GM19467 (cell line): ENCODE measurements at regions not wholly inside any gene's neighbourhood (a gene's known extent, or its start where the extent isn't known, plus 50 kb on each side); places are given as distances from the start of the nearest gene placed in this dataset.

ENCODE experiments used
- ATAC-seq: cut with Tn5 transposase; IDR thresholded peaks from one replicate; pipeline ENCODE4 v1.9.1; 2021; ENCODE audit warnings: mild to moderate bottlenecking, moderate library complexity; ENCODE audit not compliant: unreplicated experiment

DNA sequence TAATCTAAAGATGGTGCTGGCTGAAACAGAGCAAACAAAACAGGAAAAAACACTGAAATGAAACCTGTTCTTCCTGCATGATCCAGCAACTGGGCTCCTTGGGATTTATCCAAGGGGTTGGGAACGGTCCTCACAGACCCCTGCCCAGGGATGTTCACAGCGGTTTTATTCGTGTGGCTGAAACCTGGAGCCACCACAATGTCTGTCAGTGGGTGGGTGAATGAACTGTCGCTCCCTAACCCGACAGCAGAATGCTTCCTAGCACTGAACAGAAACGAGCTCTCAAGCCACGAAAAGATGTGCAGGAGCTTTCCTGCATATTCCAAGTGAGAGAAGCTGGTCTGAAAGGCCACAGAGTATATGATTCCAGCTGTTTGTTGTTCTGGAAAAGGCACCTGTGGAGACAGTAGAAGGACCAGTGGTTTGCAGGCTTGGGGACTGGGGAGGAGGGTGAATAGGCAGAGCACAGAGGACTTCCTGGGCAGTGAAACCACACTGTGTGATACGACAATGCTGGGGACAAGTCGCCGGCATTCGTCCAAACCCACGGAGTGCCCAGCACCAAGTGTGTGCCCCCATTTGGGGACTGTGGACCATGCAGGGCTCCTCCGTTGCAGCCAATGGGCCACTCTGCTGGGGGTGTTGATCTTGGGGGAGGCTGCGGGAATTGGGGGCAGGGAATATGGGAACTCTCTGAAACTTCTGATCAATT lies 73.9 kb downstream of the TEX29 start:
- ATAC-seq = no peak

DNA sequence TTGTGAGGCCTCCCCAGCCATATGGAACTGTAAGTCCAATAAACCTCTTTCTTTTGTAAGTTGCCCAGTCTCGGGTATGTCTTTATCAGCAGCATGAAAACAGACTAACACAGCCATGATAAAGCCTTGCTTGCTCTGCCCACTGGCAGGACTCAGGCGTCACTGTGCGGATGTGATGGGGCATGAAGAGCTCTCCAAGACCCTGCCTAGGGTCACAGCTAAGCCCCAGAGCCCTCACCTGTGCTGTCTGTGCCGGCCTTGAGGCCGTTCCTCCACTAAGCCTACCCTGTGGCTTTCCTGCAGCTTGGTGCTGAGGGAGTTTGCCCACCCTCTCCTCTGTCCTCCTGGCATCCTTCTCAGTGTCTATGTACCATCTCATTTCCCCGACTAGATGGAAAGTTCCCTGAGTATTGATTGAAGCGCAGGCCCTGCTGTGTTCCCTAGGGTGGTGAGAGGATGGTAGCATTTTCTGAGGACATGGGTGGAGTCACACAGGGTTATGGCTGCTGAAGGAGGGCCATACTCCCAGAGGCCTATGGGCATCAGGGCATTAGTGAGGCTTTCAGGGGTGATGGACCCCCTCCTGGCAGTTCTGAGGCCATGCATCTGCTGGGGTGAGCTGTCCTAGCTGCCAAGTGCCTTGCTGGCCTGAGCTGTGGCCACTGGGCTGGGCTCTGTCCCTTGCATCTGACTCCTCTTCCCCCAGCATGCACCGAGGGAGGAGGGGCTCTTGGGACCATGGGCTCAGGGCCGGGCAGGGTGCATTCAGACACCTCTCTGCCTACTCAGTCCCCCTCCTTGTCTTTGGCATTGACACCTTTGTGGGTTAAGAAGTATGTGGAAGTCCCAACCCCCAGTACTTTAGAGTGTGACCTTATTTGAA lies 75.3 kb downstream of the TEX29 start:
- ATAC-seq = no peak

DNA sequence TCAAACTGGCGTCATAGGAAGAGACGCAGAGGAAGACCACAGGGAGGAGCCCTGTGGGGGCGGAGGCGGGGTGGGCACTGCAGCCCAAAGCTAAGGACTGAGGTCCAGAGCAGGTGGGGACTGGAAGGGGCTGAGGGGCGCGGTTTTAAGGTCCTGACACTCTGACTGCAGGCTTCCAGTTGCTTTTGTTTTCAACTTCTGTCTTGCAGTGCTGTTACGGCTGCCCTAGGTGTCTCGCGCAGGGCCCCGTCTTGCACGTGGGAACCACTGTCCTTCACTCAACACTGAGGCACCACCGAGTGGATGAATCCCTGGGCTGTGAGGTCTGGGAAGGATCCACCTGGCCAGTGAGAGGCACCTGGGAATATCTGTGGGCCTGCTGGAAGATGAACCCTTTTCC lies 76.0 kb downstream of the TEX29 start:
- ATAC-seq = no peak

DNA sequence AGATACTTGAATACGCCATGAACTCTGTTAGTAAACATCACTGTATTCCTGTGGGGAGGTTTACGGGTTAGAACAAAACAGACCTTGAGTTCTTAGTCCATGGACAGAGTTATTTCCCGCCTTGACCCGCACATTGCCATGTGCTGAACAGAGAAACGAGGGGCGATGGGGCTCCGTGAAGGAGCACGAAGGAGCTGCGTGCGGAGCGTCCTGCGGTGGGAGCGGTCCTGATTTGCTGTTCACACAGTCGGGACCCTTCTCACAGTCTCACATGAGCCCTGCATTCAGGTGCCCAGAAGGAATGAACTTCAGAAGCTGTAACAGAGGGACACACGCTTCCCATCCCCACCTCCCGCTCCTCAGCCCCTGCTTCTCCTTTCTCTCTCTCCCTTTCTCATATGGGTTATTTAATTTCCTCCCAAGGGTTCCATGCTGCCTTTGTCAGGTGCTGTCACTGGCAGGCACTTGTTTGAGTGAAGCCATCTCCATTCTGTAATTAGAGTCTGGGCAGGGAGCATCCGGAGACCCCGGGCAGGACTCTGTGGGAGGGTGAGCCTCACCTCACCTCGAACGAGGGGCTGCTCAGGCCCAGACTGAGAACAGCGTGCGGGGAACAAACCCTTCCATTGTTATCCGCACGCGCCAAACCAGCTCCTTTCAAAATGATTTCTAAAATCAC lies 76.9 kb downstream of the TEX29 start:
- no peak for ATAC-seq

DNA sequence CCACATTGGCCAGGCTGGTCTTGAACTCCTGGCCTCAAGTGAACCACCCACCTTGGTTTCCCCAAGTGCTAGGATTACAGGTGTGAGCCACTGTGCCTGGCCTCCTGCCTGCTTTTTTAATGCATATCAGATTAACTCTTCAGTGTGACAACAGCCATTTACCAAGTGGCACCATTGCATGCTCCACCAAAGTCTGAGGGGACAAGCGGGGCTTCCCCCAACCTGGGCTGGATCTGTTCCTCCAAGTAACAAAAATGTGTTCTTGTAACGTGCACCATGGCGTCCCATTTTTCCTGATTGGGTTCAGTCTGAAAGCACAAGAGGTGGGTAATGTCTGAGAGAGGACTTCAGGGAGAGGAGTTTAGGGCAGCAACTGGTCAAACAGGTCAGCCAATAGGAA lies 77.8 kb downstream of the TEX29 start:
- ATAC-seq = no peak

DNA sequence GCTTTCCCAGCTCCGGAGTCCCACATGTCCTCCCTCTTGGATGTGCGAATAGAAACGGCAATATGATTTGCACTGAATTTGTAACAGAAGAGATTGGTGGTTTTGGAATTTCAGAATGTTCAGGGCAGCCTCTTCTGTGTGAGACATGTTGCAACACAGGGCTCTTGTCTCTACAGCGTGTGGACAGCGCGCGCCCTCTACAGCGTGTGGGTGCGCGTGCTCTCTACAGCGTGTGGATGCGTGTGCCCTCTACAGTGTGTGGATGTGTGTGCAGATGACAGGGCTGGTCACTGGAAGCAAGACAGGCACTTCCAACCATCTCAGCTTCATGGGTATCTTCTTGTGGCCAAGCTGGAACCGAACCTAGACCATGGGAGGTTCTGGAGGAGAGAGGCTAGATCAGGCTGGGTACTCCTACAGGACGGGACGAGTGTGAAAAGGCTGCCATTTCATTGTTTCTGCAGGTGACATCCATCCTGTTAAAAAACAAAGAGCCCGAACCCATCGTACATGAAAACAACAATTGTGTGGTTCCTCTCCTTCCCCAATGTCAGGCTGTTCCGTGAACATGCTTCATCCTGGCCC lies 78.4 kb downstream of the TEX29 start:
- ATAC-seq = no peak

DNA sequence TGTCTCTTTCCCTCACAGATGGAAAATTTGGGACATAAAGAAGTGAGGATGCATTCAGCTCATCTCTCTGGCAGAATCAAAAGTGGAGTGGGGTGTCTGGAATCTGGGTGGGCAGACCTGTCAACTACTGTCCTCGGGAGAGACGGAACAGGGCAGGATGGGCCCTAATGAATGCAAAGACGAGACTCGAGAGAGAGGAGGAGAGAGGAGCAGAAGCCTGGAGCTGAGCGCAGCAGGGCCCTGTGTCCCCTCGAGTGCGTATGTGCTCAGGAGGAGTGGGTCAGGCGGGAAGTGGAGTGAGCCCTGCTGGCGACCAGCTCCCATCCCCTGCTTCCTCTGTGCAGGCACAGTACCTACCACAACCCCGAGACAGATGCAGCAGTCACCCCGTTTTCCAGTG lies 78.9 kb downstream of the TEX29 start:
- ATAC-seq = no peak

DNA sequence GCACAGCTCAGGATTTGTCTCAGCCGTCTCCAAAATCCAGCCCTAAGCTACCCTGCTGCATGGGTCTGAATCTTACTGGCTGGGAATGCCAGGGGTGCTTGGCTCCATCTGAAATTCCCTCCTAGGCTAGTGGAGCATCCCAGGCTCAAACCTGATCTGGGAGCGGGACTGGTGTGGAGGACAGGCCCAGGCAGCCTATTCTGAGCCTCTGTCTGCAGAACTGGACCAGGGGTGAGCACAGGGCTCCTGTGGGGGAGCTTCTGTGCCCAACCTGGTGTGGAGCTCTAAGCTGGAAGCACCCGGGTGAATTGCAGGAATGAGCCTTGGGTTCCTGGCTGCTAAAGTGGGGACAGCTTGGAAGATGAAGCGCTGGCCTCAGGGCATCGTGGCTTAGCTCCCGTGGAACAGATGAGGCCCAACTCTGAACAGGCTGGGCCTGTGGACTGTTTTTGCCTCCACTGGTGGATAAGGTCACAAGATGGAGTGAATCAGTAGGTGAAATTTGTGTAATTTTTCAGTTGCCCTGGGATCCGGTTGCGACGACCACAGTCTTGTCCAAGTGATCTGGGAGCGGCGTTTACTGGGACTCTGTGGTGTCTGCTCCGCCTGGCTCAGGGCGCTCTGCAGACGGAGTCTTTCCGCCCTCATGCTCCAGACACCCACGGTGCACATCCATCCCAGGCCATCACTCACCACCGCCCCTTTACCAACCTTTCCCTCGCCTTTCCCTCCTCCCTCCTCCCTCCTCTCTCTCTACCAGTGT lies 79.5 kb downstream of the TEX29 start:
- ATAC-seq = no peak

DNA sequence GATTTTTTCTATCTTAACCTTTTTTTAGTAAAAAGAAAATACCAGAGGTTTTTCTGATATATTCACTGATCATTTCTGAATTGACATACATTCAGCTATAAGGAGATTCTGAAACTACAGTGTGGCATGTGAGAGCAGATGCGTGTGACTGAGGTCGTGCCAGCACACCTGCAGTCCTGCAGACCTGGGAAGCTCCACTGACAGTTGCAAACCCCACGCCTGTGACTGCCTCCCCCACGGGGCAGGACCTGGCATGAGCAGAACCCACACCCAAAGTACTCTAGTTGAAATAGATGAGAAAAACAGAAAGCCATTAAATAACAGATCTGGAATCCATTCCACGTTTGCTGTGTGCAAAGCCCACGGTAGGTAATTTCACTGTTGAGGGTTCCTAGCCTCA lies 80.7 kb downstream of the TEX29 start:
- ATAC-seq = no peak

DNA sequence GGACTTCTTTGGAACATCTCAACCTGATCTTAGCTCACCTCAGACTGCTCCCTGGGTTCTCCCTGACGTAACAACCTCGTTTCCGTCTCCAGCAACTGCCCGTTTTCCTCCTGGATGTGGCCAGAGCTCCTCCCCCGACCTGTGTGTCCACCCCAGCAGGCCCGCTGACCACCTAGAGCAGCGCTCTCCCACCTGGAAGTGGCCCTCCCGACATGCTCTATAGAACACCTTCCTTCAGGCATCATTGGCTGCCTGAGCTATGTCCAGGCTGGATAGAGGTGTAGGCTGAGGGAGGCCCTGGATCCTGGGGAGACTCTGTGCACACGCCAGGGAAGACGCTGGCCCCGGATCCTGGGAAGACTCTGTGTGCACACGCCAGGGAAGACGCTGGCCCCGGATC lies 81.3 kb downstream of the TEX29 start:
- no peak for ATAC-seq

DNA sequence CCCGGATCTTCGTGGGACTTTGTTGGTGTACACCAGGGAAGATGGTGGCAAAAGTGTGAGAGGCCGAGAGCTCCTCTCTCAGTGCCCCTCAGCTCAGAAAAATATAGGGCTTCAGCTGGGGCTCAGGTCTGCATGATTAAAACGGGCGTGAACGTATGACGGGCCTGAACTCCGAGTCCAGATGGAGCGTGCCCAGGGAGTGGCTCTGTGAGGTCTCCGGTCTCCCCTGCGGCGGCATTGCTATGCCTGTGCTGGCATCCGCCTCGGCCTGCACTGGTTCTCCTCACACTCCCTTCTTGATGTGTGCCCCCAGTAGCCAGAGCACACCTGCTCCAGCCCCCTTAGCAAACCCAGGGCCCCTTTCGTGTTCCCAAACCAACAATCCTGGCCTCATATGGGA lies 82.0 kb downstream of the TEX29 start:
- ATAC-seq = no peak

DNA sequence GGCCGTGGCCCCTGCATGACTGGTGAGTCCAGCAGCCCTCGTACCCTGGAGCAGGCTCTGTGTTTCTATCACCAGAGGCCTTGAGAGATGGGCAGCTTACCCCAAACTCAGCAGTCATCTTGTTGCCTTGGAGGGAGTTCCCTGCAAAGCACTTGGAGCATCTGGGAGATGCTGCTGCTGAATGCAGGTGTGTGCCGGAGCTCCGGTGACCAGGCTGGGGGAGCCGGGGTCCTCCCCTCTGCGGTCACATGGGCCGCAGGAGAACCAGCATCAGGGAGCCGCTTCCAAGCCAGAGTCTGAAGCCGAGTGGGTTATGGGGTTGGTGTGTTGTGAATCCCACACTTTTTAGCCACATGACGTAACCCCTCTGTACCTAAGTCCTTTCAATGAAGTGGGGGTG lies 82.8 kb downstream of the TEX29 start:
- no peak for ATAC-seq

DNA sequence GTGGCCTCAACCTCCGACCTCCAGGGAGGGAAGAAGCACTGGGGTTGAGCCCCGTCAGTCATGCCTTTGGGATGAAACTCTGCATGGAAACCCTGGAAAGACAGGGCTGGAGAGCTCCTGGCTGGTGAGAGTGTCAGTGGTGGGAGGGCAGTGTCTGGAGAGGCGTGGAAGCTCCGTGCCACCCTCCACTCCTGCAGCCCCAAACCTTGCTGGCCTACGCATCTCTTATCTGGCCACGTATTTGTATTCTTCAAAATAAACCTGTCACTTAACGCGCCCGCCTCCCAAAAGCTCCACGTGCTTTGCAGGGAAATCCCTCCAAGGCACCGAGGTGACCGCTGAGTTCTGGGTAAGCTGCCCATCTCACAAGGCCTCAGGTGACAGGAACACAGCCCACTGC lies 84.3 kb downstream of the TEX29 start:
- ATAC-seq = no peak

DNA sequence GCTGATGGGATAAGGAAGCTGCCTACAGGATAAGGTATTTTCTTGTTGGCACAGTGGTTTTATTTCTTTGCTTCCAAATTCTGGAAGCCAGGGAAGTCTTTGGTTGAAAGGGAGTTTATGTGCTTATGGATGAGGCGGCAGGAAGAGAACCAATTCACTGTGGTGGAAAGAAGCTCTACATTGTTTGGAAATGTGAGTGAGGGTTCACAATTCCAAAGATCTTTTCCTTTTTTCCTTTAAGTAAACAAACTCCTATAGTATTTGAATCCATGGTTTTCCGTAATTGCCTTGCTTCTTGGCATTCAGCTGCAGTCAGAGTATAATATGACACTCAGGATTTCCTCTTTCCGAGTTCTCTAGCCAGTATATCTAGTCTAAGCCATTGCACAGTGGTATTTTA lies 86.2 kb downstream of the TEX29 start:
- ATAC-seq = no peak

DNA sequence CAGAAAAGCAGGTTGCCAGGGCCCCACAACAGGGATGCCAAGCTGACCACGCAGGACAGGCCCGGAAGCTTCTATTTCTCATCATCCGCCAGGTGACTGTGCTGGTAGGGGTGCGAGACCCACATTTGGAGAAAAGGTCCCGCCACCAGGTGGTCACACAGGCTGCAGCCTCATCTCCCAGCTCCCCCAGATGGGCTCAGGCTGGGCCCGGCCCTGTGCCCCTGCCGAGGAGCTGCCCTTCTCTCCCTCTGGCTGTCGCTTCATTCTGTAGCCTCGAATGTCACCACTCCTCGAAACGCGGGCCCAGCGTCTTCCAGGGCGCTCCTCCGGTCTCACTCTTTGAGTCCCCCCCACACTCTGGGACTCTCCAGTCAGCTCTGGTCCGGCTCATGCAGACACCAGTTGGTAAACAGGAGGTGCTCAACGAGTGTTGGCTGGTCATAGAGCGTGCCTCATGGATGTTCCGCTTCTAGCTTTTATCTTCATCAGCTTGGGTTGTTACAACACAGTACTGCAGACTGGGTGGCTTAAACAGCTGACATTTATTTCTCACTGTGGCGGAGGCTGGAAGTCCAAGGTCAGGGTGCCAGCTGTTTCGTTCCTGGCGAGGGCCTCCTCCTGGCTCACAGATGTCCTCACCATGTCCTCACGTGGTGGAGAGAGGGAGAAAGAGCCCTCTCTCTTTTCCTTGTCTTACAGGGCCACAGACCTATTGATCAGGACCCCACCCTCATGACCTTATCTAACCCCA lies 87.1 kb downstream of the TEX29 start:
- no peak for ATAC-seq

DNA sequence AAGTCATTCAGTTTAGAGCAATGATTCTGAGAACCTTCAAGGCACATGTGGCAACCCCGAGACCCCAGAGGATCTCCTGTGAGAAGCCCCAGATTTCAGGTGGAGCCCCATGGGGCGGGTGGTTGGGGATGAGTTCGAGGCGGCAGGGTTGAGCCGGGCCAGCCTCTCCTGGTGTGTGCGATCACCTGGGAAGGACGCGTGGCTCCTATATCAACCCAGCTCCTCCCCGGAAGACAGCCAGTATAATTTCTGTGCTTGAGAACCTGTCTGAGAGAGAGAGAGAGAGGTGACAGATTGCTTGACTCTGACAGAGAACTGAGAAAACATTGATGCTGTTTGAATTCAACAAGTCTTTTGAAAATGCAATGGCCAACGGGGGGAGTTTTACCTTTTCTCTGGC lies 89.0 kb downstream of the TEX29 start:
- no peak for ATAC-seq

DNA sequence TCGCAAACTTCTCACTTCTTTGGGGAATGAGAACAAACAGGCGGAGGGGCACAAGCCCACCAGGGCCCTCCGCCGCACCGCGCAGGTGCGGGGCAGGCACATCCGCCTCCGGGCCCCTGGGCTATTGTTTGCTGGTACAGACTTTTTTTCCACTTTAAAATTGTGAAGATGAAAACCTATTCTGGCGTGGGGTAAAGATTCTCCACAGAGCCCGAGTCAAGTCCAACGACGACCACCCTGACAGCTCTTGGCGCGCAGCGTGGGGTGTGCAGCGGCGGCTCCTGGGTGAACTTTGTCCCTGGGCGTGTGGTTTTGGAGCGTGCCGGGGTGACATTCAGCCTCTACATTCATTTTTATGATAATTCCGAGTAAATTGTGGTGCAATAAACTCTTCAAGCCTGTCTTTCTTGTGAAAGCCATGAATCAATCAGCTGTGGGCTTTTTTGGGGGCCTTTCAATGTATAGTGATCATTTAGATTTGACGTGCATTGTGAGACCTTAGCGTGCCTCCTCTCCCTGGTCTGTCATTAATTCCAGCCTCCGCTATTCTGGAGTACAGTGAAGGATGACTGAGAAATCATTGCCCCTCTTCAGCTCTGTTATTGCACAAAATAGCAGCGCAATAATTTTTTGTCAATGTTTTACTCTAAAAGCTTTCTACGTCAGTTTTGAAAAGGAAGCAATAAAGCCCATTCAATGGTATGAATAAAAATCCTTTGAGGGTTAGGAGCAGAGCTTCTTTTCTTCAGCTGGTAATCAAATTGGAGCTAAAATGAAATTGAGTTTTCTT lies 90.0 kb downstream of the TEX29 start:
- no peak for ATAC-seq

DNA sequence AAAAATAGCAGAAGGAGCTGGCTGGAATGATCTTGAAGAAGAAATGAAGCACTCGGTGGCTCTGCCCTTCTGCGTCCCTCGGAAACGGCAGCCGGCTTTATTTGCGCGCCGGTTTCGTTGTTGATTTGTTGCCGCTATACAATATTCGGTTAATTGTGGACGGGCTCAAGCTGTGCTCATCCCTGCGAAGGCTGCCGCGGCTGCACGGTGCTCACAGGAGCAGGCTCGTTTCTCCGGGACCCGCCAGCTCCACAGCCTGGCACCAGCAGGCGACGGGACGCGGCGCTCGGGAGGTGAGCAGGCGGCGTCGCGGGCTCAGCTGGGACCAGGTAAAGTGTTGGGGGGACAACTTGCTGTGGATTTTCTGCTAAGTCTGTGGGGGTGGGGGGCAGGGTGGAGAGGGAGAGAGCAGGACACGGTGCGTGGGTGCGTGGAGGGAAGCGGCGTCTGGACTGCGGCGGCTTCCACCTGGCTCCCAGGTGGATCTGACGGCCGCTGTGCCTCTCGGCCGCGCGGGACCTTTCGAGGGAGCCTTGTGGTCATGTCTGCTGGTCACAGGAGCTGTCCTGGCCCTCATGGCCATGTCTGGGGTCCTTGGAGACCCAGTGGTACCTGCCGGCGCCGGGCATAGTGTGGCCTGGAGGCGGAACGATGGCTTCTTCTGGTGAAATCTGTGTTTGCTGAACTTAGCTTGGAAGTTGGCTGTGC lies 90.9 kb downstream of the TEX29 start:
- no peak for ATAC-seq
